Neutrophil (primary cell): ENCODE measurements at regions not wholly inside any gene's neighbourhood (a gene's known extent, or its start where the extent isn't known, plus 50 kb on each side); places are given as distances from the start of the nearest gene placed in this dataset.

ENCODE experiments used
- H3K27ac ChIP-seq: fragments of 200-600 bp; sonication (generic); 2 replicates; pipeline ENCODE4 v1.5.1; 2016; ENCODE audit warnings: mild to moderate bottlenecking, moderate library complexity
- H3K27me3 ChIP-seq: fragments of 200-600 bp; sonication (generic); 2 replicates; pipeline ENCODE4 v1.6.0; 2016; ENCODE audit warnings: mild to moderate bottlenecking
- H3K36me3 ChIP-seq: fragments of 200-600 bp; sonication (generic); 2 replicates; pipeline ENCODE4 v1.5.1; 2017
- H3K4me1 ChIP-seq, 2 experiments: fragments of 200-600 bp in 1 of 2; sonication (generic) in 1 of 2; 1 replicate in 1 of 2; 2 replicates in 1 of 2; pipeline versions ENCODE4 v1.5.1 to v1.6.1; 2013 to 2016; ENCODE audit warnings: low read depth in 1 of 2, low read length in 1 of 2, mild to moderate bottlenecking in 1 of 2, moderate library complexity in 1 of 2; ENCODE audit not compliant: control insufficient read depth in 1 of 2, insufficient read depth in 1 of 2
- H3K4me3 ChIP-seq, 2 experiments: fragments of 200-600 bp in 1 of 2; sonication (generic) in 1 of 2; 1 replicate in 1 of 2; 2 replicates in 1 of 2; pipeline ENCODE4 v1.5.1; 2013 to 2016; ENCODE audit warnings: low read depth in 1 of 2, low read length in 1 of 2, mild to moderate bottlenecking in 1 of 2, moderate library complexity in 1 of 2
- H3K9me3 ChIP-seq: fragments of 200-600 bp; sonication (generic); 2 replicates; pipeline ENCODE4 v1.5.1; 2016
- CTCF ChIP-seq: fragments of 200-600 bp; sonication (generic); IDR thresholded peaks from 2 replicates; pipeline ENCODE4 v1.5.1; 2016; ENCODE audit warnings: antibody characterized with exemption

GRCh38 chr13:91020461-91021034, 326.9 kb upstream of the MIR17HG start:
- Histone ChIP-seq H3K36me3 (no peaks in the 10 kb centered on the region), H3K9me3 (no peaks in the 10 kb centered on the region), H3K4me1 (no peaks in the 10 kb centered on the region), H3K27ac (no peak overlapping the region), H3K4me3 (no peak overlapping the region), H3K27me3 (no peaks in the 10 kb centered on the region)
- TF ChIP-seq CTCF: no peak

- TF ChIP-seq CTCF: no peak
- no peaks in the 10 kb centered on the region for H3K4me1 ChIP-seq
Measured at GRCh38 chr13:91024157-91024792, 323.2 kb upstream of the MIR17HG start.

GRCh38 chr13:91025442-91025841, 322.0 kb upstream of the MIR17HG start:
- TF ChIP-seq CTCF: no peak

More at GRCh38 chr13:91024157-91024792, 323.2 kb upstream of the MIR17HG start:
- no peak overlapping the region for H3K27ac ChIP-seq
- no peaks in the 10 kb centered on the region for H3K27me3 ChIP-seq
- H3K4me3 ChIP-seq: no peak overlapping the region
- H3K9me3 ChIP-seq: no peaks in the 10 kb centered on the region
- H3K36me3 ChIP-seq: no peaks in the 10 kb centered on the region

GRCh38 chr13:91031508-91031907, 316.0 kb upstream of the MIR17HG start:
- Histone ChIP-seq H3K27me3 (no peaks in the 10 kb centered on the region), H3K4me1 (no peaks in the 10 kb centered on the region), H3K9me3 (no peaks in the 10 kb centered on the region), H3K4me3 (no peak overlapping the region), H3K27ac (no peak overlapping the region), H3K36me3 (no peaks in the 10 kb centered on the region)
- TF ChIP-seq CTCF: no peak

More at GRCh38 chr13:91025442-91025841, 322.0 kb upstream of the MIR17HG start:
- Histone ChIP-seq H3K4me3 (no peak overlapping the region), H3K9me3 (no peaks in the 10 kb centered on the region), H3K27ac (no peak overlapping the region), H3K27me3 (no peaks in the 10 kb centered on the region), H3K4me1 (no peaks in the 10 kb centered on the region), H3K36me3 (no peaks in the 10 kb centered on the region)

- TF ChIP-seq CTCF: no peak
- no peaks in the 10 kb centered on the region for H3K27me3 ChIP-seq
- no peak overlapping the region for H3K4me3 ChIP-seq
- no peaks in the 10 kb centered on the region for H3K36me3 ChIP-seq
- no peaks in the 10 kb centered on the region for H3K9me3 ChIP-seq
- no peak overlapping the region for H3K27ac ChIP-seq
- H3K4me1 ChIP-seq: no peaks in the 10 kb centered on the region
Measured at GRCh38 chr13:91032104-91032503, 315.4 kb upstream of the MIR17HG start.
